Spleen (tissue), 7 donors: ENCODE measurements at regions not wholly inside any gene's neighbourhood (a gene's known extent, or its start where the extent isn't known, plus 50 kb on each side); places are given as distances from the start of the nearest gene placed in this dataset.

Experiments
- POLR2A ChIP-seq, 3 donors: fragments of 450-650 bp; IDR thresholded peaks; one replicate each; pipeline ENCODE4 v1.5.1; 2017; ENCODE audit warnings: antibody characterized with exemption in 3 of 3, mild to moderate bottlenecking in 1 of 3
- POLR2AphosphoS5 ChIP-seq, 3 donors: sonication (generic); formaldehyde crosslinking; IDR thresholded peaks; one replicate each; pipeline ENCODE4 v1.5.1; 2017; ENCODE audit warnings: antibody characterized with exemption in 3 of 3
- TF ChIP-seq, protein P1 (sequence below), 11 experiments: fragments of 200-600 bp in 7 of 11; fragments of 450-650 bp in 4 of 11; sonication (generic) in 4 of 11; IDR thresholded peaks in 8 of 11; conservative IDR thresholded peaks in 3 of 11; 1 replicate in 7 of 11; 2 replicates in 4 of 11; pipeline versions ENCODE4 v1.4.0 to v1.8.0; 2016 to 2021; ENCODE audit warnings: antibody characterized with exemption in 11 of 11, inconsistent platforms in 4 of 11, mild to moderate bottlenecking in 1 of 11
- donor health status: DM: no; HTN: no; CAD: no; lungs with moderate emphysema.
- donor health status: DM: no; HTN: no; CAD: no.
- donor health status: DM: no; HTN: no; CAD: no.

DNA sequence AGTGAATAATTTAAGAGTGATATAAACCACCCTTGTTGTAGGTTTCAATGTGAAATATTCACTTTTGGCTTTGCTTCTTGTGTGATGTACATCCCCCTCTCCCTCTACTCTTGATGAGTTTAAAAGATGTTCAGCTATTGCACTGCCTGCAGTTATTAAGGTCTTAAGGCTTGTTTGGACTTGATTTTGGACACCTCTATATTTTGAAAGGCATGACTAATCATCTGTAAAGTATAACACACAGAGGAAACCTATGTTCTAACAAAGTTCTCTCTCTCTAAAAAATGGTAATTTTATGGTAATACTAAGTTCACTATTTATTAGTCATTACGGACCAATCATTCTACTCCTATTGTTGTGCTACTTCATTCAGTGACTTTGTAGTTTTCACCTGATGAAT lies 1719.9 kb downstream of the GRIK2 start:
- TF ChIP-seq, protein P1, sequence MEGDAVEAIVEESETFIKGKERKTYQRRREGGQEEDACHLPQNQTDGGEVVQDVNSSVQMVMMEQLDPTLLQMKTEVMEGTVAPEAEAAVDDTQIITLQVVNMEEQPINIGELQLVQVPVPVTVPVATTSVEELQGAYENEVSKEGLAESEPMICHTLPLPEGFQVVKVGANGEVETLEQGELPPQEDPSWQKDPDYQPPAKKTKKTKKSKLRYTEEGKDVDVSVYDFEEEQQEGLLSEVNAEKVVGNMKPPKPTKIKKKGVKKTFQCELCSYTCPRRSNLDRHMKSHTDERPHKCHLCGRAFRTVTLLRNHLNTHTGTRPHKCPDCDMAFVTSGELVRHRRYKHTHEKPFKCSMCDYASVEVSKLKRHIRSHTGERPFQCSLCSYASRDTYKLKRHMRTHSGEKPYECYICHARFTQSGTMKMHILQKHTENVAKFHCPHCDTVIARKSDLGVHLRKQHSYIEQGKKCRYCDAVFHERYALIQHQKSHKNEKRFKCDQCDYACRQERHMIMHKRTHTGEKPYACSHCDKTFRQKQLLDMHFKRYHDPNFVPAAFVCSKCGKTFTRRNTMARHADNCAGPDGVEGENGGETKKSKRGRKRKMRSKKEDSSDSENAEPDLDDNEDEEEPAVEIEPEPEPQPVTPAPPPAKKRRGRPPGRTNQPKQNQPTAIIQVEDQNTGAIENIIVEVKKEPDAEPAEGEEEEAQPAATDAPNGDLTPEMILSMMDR (IDR thresholded peaks at IDR 0.05 in 8 of 11, conservative IDR thresholded peaks at IDR 0.05 in 3 of 11), result no peak
- TF ChIP-seq POLR2A (IDR thresholded peaks at IDR 0.05) (no peak), POLR2AphosphoS5 (IDR thresholded peaks at IDR 0.05) (no peak)
